ENCODE measurements at regions not wholly inside any gene's neighbourhood (a gene's known extent, or its start where the extent isn't known, plus 50 kb on each side); places are given as distances from the start of the nearest gene placed in this dataset.

- no peak for DNase-seq (ENCODE audit: low read depth, low spot score)
These were observed 682.0 kb upstream of the ID2 start for GRCh38 chr2:7999683-8000476.

GRCh38 chr2:8000870-8001269 lies 681.0 kb upstream of the ID2 start:
- no peak for DNase-seq (ENCODE audit: low read depth, low spot score)

DNA sequence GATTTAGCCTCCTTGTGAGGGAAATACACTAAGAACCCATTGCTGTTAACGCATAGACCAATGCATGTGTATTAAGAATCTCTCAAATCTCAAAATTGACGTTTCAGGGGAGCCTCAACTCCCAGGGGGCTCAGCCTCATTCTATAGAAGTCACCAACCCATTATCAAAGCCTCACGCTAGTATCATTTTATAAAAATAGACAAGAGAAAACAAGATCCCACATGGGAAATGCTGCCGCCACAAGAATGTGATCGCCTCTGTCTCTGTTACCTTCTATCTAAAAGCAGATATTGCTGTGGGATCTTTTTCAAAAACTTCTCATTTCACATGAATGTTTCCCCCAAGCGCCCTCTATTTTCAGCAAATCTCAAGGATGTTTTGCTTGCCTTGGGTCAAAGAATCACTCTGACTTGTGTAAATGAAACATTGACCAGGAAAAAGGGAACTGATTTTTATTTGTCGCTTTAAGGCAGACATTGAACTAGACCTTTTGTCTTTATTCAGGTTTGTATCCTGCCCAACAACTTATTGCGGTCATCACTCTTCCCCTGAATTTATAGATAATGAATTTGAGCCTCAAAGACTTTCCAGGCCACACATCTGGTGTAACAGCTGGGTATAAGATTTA lies 679.0 kb upstream of the ID2 start:
- no peak for DNase-seq (ENCODE audit: low read depth, low spot score)

DNA sequence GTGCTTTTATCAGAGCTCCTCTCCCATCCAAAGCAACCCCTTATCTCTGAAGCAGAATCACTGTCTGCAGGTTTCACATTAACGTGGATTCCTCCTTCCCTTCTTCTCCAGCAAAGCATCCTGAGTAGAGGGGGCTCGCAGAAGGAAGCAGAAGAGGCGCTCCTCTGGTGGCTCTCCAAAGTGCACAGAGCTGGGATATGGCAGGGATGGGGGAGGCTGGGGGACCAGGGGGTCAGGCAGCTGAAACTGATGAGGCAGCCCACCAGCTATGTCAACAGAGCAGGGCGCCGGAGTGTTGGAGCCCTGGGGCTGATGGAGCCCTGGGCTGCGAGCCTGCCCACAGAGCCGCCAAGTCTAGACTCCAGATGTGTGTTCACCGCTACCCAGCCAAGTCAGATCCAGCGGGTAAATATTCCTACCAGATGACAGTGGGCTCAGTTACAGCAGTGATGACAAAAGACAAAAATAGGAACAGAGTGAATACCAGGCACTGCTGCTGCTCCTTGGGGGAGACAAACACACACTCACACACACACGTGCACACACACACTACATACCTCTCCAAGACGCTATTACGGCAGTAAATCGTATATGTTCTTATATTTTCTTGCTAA lies 678.3 kb upstream of the ID2 start:
- DNase-seq (ENCODE audit: low read depth, low spot score): no peak

GRCh38 chr2:8004250-8004681 lies 677.6 kb upstream of the ID2 start:
- no peak for DNase-seq (ENCODE audit: low read depth, low spot score)

DNA sequence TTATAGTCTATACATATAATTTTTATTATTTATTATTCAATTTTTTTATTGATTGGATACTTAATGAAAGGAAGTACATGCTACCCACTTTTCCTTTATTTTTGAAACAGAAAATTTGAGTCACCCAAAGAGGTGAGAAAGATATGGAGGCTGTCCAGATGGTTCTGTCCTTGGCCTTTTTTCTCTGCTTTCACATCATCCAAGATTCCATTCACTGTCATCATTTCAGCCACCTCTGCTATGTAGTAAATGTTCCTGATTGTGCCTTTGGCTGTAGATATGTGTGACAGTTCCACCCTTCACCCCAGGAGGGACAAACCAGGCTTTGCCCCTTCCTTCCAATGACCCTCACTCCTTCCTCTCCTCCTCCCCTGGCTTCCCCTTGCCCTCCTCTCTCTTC lies 675.7 kb upstream of the ID2 start:
- DNase-seq (ENCODE audit: low read depth, low spot score): no peak

DNA sequence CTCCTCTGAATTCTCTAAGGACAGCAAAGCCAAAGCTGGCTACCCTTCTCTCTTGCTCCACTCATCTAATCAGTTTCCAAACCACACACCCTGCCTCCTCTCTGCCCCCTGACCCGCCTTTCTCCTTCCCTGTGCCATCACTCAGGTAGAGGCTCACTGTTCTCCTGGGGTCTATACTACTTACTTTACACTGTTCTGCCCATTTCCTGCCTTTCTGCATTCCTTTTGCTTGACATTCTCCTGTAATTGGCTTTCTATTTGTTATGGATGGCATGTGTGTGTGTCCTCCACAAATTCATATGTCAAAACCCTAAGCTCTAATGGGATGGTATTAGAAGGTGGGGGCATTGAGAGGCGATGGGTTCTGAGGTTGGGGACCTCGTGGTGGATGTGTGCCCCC lies 675.2 kb upstream of the ID2 start:
- DNase-seq (ENCODE audit: low read depth, low spot score): no peak

DNA sequence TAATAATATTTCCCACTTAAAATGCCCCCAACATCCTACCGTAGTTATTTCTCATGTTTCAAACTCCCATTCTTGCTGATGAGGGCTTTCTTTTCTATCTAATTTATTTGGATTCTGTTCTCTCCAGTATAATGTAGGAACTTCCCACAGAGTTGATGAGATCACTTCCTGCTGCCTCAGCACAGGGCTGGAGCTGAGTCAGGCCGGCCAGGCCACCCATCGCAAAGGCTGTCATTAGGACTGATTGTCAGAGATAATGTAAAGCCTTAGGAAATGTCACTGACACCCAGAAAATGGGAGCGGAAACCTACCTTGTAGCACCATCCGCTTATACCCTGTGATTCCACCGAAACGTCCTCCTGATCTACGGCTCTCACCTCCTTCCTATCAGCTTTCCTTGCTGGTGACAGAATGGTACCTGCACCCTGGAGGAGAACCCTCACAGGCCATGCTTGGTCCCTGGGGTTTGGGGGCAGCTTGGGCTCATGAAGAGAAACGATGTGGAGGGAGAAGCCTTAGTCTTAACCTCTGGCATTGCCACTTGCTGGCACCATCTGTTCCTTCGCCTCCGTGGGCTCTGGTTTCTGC lies 672.8 kb upstream of the ID2 start:
- DNase-seq (ENCODE audit: low read depth, low spot score): no peak

- no peak for DNase-seq (ENCODE audit: low read depth, low spot score)
These were observed 665.8 kb upstream of the ID2 start for GRCh38 chr2:8015848-8016600.

DNA sequence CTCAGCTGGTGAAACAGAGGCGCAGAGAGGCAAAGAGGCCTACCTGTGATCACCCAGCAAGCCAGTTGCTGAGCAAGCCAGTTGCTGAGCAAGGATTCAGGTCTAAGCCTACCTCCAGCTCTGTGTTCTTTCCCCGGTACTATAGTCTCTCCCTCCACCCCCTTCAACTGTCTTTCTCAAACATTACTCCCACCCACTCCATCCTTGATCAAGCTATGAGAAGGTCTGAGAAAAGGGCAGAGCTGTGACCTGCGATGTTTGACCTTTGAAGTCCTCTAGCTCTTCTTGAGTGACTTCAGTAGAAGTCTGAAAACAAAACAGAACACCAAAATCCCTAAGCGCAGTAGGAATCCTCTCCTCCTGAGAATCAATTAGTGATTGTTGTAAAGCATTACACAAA lies 665.2 kb upstream of the ID2 start:
- DNase-seq (ENCODE audit: low read depth, low spot score): no peak

DNA sequence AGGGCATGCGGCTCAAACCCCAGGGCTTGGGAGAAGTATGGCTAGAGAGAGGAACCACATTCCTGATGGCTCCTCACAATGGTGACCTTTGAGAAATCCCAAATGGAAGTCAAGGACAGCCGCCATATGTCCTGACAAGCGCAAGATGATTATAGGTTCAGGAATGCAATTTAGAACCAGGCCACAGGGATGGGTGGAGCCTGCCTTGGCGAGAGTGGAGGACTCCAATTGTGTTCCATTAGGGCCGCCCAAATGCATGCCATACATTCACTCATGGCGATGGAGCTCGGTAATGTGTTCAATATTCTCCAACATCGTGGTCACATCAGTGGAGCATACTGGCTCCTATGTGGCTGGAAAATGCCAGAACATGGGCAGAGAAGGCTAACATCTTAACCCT lies 662.9 kb upstream of the ID2 start:
- no peak for DNase-seq (ENCODE audit: low read depth, low spot score)

- no peak for DNase-seq (ENCODE audit: low read depth, low spot score)
These were observed 661.9 kb upstream of the ID2 start for GRCh38 chr2:8019934-8020333.

DNA sequence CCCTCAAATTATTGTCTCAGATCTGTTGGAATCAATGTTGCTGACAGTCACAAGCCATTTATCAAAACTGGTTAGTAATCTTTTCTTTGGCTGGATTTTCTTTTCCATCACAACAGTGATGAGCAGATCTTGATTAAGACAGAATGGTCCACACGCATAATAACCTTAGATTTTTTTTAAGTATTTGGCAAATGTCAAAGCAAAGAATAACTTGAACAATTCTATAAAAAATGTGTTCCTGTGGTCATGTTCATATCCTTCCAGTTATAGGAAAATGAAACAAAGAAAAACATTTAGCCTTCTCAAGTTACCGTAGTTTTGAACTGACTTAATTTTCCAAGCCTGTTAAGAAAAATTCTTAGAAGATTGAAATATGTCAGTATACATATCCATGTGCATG lies 659.9 kb upstream of the ID2 start:
- DNase-seq (ENCODE audit: low read depth, low spot score): no peak

GRCh38 chr2:8022908-8023640 lies 658.8 kb upstream of the ID2 start:
- DNase-seq (ENCODE audit: low read depth, low spot score): no peak

GRCh38 chr2:8024506-8024905 lies 657.4 kb upstream of the ID2 start:
- no peak for DNase-seq (ENCODE audit: low read depth, low spot score)

GRCh38 chr2:8026381-8026780 lies 655.5 kb upstream of the ID2 start:
- DNase-seq (ENCODE audit: low read depth, low spot score): no peak

GRCh38 chr2:8027387-8027786 lies 654.5 kb upstream of the ID2 start:
- no peak for DNase-seq (ENCODE audit: low read depth, low spot score)

GRCh38 chr2:8028036-8028435 lies 653.8 kb upstream of the ID2 start:
- no peak for DNase-seq (ENCODE audit: low read depth, low spot score)

GRCh38 chr2:8028436-8028835 lies 653.4 kb upstream of the ID2 start:
- no peak for DNase-seq (ENCODE audit: low read depth, low spot score)

GRCh38 chr2:8028981-8029380 lies 652.9 kb upstream of the ID2 start:
- no peak for DNase-seq (ENCODE audit: low read depth, low spot score)

DNA sequence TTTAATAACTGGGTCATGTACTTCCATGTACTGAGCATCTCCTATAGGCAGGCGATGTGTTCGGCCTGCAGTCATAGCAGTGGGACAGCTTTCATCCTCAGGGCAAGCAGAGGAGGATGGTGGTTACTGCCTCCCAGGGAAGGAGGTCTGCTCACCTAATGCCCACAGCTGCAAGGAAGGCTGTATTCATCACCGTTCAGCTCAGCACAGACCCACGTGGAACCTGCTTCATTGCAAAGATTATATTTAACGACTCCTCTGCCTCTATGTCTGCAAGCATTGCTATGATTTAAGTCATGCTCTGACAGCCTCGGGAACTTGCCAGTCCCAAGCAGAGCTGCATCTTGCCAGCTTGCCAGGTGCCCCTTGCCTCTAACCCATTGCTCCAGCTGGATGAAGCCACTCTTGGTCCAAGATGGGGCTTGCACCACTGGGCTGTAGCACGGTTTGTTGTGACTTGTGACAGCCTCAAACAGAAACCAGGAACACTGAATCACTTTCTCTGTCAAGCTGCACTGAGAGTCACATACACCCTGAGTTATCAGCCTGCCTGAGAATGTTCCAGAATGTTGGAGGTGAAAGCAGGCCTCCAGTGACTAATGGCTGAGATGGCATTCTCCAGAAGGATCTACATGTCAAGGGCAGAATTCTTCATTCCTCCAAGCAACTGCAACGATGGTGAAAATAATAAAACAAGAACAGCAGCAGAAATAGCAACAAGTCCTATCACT lies 651.1 kb upstream of the ID2 start:
- DNase-seq (ENCODE audit: low read depth, low spot score): no peak

Measured in activated naive CD8-positive, alpha-beta T cell treated with anti-CD3 and anti-CD28 coated beads, Interleukin-2, amount 50 U/mL, for 16 hours (primary cell).